Fibroblast of mammary gland (primary cell): ENCODE measurements at regions not wholly inside any gene's neighbourhood (a gene's known extent, or its start where the extent isn't known, plus 50 kb on each side); places are given as distances from the start of the nearest gene placed in this dataset.

Source experiments
- DNase-seq: peaks from one replicate; pipeline ENCODE4 v3.0.0-alpha.2; 2010; ENCODE audit warnings: low read depth
- H3K4me3 ChIP-seq: 2 replicates; pipeline ENCODE4 v1.5.1; 2011; ENCODE audit warnings: low read depth, mild to moderate bottlenecking, low read length, moderate library complexity; ENCODE audit not compliant: control insufficient read depth
- TF ChIP-seq, protein P1 (sequence below): conservative IDR thresholded peaks from 2 replicates; pipeline ENCODE4 v1.5.1; 2011; ENCODE audit warnings: low read depth, low read length, inconsistent platforms; ENCODE audit not compliant: control insufficient read depth, insufficient read depth

DNA sequence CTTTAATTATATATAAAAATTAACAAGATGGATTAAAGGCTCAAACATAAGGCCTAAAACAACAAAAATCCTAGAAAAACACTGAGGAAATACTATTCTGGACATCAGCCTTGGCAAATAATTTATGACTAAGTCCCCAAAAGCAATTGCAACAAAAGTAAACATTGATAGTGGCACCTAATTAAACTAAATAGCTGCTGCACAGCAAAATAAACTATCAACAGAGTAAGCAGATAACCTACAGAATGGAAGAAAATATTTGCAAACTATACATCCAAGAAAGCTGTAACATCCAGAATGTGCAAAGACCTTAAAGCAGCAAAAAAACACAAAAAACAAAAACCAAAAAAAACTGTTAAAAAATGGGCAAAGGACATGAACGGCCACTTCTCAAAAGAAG is 384.0 kb upstream of the SEMA3D start:
- no peak for DNase-seq
- TF ChIP-seq, protein P1, sequence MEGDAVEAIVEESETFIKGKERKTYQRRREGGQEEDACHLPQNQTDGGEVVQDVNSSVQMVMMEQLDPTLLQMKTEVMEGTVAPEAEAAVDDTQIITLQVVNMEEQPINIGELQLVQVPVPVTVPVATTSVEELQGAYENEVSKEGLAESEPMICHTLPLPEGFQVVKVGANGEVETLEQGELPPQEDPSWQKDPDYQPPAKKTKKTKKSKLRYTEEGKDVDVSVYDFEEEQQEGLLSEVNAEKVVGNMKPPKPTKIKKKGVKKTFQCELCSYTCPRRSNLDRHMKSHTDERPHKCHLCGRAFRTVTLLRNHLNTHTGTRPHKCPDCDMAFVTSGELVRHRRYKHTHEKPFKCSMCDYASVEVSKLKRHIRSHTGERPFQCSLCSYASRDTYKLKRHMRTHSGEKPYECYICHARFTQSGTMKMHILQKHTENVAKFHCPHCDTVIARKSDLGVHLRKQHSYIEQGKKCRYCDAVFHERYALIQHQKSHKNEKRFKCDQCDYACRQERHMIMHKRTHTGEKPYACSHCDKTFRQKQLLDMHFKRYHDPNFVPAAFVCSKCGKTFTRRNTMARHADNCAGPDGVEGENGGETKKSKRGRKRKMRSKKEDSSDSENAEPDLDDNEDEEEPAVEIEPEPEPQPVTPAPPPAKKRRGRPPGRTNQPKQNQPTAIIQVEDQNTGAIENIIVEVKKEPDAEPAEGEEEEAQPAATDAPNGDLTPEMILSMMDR: no peak
- H3K4me3 ChIP-seq: no peak overlapping the region

DNA sequence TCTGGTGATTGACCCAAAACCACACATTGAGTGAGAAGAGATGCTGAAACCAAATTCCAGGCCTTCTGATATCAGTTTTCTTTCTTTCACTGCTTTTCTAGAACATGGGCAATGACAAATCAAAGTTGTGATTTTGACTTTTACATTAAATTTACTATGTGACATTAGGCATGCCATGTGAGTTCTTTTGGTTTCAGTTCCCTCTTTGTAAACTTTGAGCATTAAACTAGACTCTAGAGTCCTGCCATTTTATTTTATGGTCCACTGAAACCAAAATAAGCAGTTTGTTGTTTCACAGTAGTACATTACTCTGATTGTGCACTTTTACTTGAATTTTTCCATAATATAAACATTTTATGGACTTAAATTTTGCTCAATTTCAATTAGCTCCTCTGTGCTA is 381.1 kb upstream of the SEMA3D start:
- no peak overlapping the region for H3K4me3 ChIP-seq
- no peak for DNase-seq
- TF ChIP-seq, protein P1: no peak

DNA sequence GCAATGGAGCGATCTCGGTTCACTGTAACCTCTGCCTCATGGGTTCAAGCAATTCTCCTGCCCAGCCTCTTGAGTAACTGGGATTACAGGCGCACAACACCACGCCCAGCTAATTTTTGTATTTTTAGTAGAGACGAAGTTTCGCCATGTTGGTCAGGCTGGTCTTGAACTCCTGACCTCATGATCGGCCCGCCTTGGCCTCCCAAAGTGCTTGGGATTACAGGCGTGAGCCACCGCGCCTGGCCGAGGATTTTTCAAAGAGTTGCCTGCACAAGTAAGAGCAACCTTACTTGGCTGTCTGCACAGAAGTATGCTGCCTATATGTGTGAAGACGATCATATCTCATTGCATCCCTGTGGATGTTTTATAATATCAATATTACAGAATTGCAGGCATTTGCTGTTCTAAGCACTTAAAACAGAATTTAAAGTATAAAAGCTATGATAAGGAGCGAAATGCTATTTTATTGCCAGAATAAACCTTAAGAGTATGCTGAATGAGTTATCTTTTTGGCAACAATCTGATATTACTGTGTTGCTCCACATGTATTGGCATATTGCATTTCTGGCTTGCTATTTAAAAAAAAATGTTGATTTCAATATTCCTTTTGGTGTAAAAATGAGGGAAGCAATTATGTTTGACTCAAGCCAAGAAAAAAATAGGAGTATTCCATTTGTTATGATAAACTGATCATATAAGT is 379.4 kb upstream of the SEMA3D start:
- H3K4me3 ChIP-seq: no peak overlapping the region
- DNase-seq: no peak
- TF ChIP-seq, protein P1: no peak

DNA sequence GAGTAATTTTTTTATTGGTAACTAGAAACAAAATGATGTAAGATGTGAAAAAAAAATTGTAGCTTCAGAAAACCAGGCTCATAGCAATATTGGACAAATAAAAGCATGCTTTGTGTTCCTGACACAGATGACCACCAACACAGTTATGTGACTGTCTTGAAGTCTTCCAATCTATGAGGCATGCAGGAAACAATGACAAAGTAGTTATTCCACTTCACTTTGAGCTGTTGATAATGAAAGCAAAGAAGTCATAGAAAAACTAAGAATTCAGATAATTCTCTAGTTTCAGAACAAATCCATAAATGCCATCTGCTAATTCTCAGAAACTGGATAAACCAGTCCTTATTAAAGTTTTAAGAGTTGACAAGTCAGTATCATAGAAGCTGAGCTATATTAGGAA is 378.4 kb upstream of the SEMA3D start:
- no peak for DNase-seq
- H3K4me3 ChIP-seq: no peak overlapping the region
- TF ChIP-seq, protein P1: no peak

DNA sequence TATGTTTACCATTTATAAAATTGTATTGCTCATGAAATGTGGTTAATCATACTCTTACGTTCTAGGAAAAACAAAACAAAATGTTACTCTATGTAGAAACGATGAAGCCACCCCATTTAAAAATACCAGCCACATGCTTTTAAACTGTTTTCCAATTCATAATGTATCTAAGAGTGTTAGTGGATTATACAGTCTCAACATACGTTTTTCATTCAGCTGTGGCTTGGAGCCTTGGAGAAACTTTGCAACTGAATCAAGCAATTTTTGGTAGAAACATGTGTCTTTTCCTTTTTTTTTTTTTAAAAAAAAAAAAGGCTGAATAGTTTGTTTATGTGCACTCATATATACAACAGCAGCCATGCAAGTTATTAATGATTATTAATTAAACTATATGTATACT is 378.0 kb upstream of the SEMA3D start:
- TF ChIP-seq, protein P1: no peak
- H3K4me3 ChIP-seq: no peak overlapping the region
- DNase-seq: no peak

DNA sequence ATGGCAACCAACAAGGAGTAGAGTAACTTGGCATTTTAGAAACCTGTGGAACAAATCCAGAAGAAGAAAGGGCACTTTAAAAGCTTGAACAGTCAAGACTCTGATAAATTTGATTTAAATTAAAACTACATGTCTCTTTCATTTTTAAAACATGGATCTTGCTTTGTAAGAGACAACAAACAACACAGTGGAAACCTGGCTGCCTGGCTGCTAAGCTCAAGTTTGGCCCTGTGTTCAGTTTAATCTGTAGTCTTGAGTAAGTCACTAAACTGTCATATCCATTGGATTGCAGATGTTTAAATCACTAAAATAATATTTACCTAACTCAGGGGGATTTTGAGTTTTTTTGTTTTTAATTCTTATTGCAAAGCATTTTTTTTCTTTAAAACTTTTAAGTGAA is 374.9 kb upstream of the SEMA3D start:
- H3K4me3 ChIP-seq: no peak overlapping the region
- DNase-seq: no peak
- TF ChIP-seq, protein P1: no peak
